GM18511 (cell line): ENCODE measurements at regions not wholly inside any gene's neighbourhood (a gene's known extent, or its start where the extent isn't known, plus 50 kb on each side); places are given as distances from the start of the nearest gene placed in this dataset.
A peak's percentile ranks its signal among the peaks of the same experiment; 100 is the strongest.
"Not testable (repeated sequence)": the region's sequence is repeated elsewhere in the genome, so short reads cannot be mapped to it uniquely, and the experiment has no call there.

Experiments
- ATAC-seq: cut with Tn5 transposase; IDR thresholded peaks from one replicate; pipeline ENCODE4 v1.9.1; 2021; ENCODE audit warnings: mild to moderate bottlenecking, moderate library complexity; ENCODE audit not compliant: unreplicated experiment

DNA sequence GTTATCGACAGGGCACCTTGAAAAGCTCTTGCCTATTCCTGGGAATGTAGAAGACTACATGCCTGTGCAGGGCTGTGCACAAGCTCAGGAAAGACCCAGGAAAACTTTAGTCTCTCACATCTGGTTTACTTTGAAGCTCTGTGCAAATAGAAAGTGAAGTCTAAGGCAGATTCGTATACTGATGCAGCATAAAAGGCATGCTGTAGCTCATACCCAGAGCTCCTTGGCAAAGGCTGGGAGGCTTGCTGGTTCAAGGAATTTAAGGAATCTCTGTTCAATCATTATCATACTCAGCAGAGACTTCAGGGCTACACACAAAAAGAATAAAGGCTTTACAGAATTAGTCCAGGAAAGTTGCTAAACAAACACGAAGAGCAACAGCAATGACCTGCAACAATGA is 192.0 kb downstream of the OTUD1 start:
- ATAC-seq = no peak

DNA sequence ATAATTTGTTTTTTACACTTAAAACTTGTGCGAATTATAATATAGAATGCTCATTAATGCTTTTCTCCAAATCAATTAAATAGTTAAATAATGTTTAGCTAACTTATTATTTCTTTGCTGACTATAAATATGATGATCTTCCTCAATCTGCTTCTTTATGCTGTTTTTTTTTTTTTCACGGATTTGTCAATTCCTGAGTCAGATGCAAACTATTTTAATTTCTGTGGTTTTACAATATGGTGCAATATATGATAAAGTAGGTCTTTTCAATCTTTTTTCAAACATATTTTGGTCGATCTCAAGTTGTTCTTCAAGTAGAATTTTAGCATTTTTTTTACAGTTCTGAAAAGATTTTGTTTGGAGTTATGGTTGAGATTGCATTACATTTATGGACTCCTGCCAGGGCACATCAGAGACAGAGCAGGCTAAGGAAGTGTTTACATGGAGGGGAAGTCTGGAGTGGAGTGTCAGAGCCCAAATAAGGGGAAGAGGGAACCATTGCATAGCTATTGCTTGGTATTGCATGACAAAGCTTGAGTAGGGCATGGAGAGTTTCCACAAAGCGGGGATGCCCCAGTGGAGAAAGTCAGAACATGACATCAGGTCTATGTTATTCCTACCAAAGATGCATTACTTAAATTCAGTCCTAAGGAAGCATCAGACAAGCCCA is 204.4 kb downstream of the OTUD1 start:
- ATAC-seq = no peak

DNA sequence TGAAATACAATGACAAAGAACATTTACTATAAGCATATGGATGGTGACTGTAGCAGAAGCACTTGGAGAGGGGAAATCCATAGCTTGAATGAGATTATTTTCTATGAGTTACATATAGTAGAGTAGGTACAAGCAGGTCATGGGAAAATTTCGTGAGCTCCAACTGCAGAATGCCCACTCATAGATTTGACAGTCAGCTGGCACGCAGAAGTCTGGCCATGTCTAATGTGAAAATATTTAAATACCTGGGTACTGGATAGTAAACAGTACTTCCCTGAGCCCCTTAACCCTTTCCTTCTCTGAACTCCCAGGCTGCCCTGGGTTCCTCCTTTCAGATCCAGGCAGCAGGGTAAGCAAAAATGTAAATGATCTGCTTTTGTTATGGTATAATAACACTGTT is 209.7 kb downstream of the OTUD1 start:
- no peak for ATAC-seq

DNA sequence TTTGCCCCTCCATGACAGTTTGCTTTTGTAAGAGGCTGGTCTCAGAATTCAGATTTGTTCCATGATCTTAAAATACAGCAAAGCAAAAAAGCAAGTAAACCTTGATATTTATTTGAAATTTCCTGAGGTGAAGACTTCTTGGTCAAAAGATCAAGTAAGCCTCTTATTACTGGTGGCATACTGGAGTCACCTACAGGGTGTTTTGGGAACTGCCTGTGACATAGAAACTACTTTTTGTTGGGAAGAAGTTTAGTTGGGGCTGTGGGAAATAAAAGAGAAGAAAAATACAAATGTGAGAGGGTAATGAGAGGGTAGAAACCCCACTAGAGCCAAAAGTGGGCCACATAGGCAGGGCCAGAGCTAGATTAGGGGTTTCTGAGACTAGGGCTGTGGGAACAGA is 217.9 kb downstream of the OTUD1 start:
- ATAC-seq = no peak

DNA sequence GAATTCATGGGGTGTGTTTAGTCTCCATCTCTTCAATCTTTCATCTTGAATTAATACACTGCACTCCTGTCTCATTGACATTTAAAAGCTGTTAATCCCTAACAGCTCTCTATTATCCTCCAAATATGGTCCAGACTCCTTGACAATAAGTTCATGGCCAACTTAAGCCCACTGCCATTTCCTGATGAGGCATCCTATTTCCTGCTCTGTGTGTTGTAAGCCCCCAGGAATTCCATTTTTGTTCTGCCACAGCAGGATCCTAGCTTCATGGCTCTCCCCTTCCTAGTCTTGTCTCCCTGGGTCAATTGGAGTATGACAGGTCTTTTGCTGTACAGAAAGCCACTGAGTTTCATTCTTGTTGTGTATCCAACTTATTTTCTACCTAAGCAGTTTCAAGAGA is 218.8 kb downstream of the OTUD1 start:
- ATAC-seq = no peak

DNA sequence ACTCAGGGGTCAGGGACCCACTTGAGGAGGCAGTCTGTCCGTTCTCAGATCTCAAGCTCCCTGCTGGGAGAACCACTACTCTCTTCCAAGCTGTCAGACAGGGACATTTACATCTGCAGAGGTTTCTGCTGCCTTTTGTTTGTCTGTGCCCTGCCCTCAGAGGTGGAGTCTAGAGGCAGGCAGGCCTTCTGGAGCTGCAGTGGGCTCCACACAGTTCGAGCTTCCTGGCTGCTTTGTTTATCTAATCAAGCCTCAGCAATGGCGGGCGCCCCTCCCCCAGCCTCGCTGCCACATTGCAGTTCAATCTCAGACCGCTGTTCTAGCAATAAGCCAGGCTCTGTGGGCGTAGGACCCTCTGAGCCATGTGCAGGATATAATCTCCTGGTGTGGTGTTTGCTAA is 233.0 kb downstream of the OTUD1 start:
- not testable (repeated sequence) for ATAC-seq

DNA sequence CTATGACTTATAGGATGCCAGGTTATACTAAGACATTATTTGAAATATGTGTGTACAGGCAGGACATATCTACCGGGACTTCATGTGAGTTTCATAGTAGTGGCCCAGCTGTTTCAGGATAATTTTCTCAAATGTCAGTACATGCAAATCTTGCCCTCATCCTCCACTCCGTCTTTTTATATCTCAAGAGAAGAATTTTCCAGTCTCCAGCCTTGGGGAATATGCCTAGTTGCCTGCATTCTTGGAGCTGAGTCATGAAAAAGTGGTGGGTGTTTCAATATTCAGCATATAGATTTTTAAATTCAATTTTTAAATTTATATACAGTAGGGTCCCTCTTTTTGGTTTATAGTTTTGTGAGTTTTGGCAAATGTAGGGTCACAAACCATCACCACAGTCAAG is 236.7 kb downstream of the OTUD1 start:
- no peak for ATAC-seq

DNA sequence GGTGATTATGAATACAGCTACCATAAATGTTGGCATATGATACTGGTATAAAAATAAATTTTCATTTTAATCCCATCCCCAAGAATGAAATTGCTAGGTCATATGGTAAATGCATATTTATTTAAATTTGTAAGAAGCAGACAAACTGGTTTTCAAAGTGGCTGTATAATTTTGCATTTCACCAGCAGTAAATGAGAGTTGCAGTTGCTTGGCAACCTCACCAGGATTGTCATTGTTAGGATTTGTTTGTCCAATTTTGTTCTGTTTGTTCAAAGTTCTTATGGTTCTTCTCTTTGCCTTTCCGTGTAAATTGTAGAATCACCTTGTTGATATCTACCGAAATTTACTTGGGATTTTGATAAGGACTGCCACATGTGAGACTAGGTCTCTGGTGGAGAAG is 237.4 kb downstream of the OTUD1 start:
- ATAC-seq = no peak

DNA sequence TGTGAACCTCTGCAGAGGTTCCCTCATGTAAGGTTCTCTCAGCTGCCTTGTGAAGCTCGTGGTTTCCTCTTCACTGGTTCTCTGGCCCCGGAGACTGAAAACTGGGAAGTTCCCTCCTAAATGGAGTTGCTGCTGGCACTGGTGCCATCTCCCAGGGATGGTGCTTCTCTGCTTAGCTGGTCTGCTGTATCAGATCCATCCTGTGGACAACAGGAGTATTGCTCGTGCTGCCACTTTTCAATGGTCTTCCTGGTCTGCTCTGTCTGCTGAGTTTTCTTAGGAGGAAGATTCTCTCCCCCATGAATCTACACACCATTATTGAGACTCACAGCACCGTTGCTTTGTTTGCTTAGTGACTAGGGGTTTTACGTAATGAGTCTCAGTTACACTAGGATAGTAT is 247.8 kb downstream of the OTUD1 start:
- no peak for ATAC-seq

DNA sequence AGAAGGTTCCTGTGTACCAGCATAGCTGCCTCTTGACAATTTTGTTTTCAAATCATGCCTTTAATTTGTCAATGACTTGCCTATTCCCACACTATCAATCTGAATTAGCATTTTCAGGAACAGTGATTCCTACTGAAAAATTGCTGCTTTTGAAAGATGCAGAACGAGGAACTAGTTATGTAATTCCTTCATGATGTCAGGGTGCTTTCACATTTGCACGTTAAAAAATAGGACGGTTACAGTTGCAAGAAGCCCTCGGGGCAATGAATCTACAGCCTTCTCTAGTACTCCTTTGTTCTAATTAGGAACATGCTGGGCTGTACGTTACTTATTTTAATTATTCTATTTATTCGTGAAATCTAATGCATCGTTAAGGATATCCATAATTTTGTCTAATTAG is 253.9 kb downstream of the OTUD1 start:
- ATAC-seq = no peak

DNA sequence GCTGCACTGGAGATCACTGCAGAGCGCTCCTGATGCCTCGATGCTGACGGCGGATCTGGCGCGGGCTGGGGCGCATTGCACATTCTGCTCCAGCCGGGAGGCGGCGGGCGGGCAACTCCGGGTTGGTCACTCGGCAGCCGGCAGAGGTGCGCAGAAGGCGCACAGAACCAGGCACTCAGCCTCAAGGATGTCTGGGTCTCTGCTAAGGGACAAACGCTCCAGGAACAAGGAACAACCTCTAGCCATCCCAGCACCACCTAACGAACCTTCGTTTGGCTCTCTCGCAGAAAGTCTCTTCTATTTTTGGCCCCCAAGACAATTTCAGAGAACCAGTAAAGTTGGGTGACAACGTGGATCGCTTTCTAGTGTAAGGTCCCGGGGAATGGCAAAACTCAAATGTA is 254.6 kb downstream of the OTUD1 start:
- no peak for ATAC-seq

DNA sequence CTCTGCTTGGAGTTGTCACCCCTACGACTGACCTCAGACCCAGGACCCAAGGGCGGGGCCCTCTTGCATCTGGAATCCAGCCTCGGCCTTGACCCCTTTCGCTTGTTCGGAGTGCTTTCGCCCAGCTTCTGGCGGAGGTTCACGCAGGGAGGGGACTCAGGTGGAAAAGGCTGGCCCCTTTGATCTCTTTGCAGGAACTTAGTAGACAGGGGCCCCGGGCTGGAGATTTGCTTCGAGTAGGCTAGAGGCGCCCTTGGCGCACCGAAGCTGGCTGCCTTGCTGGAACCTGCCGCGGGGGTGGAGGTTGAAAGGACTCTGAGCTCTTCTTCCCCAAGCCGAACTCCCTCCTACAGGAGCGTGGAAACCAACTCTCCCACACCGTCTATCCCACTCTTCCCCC is 255.1 kb downstream of the OTUD1 start:
- no peak for ATAC-seq

DNA sequence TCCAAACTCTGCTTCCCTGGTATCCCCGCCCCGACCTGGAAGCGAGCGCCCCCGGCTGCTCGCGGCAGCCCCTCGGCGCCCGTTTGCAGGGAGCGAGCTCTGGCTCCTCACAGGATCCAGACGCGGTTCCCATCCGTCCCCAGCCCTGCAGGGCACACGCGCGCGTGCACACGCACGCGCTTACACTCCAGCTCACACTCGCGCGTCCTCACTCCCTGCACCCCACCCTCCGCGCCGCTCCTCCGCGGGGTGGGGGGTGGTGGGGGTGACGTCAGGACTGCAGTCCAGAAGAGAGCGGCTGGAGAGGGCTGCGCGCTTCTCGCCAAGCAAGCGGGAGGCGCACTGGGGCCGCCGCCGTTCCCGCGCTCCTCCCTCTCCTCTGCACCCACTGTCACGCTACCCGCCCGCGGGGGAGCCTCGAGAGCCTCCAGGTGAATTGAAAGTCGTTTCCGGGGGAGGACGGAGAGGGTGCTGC is 255.6 kb downstream of the OTUD1 start:
- no peak for ATAC-seq

DNA sequence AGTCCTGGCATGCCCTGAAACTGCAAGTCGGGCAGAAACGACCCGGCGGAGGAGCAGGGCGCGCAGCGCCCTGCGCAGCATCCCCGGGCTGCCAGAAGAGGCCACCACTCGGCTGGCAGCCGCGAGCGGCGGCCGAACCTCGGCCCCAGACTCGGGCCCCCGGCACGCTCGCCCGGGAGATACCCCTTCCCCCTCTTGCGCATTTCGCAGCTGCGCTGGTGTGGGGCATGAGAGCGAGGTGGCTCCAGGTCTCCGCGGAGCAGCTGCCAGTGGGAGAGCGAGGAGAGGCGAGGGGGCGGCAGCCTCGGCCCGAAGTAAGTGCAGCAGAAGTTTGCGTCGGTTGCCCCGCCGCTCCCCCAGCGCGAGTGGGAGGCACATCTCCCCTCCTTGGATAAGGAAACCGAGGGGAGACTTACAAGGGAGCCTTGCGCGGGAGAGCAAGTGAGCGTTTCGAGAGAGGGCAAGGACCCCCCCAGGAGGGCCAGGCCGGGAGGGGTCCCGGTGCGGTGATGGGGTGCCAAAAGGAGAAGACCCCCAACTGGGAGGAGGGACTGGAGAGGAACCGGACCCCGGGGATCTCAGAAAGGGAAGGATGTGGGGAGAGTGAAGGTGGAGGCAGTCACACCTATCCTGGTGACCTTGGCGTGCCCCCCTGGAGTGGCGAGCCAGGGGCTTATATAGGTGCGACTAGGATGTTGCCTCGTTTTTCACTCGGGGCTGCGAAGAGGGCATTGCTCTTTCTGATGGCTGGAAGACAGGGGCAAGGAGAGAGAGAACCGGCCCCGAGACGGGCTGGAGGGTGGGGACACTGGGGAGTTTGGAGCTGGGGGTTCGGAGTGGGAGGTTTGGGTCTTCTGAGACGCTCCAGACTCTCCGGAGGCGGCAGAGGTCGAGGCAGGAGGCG is 256.3 kb downstream of the OTUD1 start:
- no peak for ATAC-seq

DNA sequence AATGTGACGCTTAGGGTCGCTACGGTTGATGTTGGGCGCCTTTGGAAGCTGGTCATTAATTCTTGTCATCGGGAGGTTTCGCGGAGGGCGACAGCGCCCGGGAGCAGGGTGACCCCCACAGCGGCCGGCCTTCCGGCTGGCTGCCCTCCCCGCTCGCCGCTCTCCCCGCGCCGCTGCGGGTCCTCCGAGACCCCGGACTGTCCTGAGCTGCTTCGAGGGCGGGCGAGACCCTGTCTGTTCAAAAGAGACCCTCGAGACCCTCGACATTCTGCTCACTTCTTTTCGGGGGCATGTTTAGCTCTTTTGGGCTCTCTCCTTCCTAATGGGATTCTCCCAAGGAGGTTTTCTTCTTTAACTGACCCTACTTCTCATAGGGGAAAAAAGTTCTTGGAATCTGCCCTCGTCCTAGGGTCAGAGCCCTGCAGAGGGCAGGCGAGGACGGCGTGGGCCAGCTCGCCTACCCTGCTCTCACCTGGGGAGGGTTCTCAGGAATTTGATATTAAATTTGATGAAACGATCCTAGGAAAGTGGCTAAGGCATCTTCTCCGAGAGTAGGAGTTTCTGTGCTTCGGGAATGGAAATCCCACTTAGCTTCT is 257.0 kb downstream of the OTUD1 start:
- ATAC-seq = no peak

DNA sequence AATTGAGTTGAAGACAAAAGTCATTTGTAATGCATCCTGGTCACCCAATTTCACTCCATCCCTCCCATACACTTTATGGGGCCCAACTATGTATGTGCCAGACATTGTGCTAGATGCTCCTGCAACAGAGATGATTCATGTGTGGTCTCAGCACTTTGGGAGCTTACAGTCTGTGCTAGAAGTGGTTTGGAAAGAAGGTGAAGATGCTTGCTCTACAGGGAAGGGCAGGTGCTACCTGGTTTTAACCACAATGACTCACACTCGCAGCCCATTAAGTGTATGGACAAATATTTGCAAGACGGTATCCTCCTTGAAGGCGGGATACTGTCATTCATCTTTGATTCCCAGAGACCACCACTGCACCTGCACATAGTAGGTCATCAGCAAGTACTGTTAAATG is 257.6 kb downstream of the OTUD1 start:
- ATAC-seq = no peak

DNA sequence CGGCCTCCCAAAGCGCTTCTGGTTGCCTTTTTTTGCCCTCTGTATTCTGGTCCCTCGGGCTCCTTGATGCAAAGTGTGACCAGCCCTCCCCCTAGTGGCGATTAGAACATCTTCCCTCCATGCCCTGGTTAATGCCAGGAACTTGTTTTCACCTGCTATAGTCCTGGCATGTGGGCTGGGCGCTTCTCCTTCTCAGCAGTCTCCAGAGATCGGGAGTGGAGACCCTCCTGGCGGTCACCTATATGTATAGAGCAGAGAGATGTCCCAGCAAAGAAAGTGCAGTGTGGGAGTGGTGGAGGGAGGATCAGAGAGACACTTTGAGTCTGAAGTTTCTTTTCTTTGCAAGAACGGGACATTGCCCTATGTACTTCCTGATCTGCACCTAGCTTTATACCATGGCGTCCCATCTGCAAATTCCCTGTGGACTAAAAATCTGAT is 264.1 kb downstream of the OTUD1 start:
- peak; percentile 98 for ATAC-seq

DNA sequence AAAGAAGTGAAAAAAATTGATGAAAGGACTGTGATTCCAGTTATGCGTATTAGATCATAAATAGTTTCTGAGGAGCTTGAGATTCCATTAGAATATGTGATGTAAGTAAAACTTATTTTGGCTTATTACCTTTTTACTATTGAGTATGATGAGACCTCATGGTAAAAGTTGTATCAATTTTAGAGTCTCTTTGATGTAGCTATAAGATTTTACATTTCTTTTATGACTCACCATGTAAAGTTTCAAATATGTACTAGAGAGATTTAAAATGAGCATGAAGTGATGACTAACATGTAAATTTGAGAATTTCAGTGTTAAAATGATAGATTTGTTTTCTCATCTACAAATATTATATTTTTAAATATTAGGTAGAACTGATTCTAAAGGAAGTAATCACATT is 276.5 kb downstream of the OTUD1 start:
- ATAC-seq = no peak

DNA sequence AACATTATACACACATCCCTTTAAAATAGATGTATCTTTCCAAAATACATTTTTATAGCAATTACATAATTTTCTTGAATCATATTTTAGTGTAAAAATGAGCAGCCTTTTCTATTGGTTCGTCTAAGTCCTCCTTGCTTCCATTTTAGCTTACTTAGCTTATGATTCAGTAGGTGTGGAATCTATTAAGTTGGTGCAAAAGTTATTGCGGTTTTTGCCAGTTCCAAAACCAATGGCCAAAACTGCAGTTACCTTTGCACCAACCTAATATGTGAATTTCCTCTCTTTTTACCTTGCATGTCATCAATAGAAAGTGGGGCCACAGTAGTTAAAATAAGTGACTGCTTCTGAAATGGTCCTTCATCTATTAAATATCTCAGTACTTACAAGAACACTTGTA is 279.0 kb downstream of the OTUD1 start:
- ATAC-seq = no peak

DNA sequence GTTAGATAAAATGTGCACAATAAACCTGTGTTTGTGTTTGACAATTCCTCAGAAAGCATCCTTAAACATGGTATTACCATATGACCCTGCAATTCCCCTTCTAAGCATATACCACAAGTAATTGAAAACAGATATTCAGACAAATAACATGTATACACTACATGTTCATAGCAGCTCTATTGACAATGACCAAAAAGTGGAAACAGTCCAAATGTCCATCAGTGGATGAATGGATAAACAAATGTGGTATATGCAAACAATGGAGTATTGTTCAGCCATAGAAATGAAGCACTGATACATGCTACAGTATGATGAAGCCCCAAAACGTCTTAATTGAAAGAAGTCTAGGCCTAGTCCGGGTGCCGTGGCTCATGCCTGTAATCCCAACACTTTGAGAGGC is 280.1 kb downstream of the OTUD1 start:
- no peak for ATAC-seq

DNA sequence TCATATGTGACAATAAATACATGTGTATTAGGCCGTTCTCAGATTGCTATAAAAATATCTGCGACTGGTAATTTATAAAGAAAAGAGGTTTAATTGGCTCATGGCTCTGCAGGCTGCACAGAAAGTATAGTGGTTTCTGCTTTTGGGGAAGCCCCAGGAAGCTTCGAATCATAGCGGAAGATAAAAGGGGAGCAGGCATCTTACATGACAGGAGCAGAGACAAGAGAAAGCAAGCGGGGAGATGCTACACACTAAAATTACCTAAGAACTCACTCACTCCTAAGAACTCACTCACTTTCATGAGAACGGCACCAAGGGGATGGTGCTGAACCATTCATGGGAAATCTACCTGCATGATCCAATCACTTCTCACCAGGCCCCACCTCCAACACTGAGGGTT is 284.9 kb downstream of the OTUD1 start:
- ATAC-seq = no peak

DNA sequence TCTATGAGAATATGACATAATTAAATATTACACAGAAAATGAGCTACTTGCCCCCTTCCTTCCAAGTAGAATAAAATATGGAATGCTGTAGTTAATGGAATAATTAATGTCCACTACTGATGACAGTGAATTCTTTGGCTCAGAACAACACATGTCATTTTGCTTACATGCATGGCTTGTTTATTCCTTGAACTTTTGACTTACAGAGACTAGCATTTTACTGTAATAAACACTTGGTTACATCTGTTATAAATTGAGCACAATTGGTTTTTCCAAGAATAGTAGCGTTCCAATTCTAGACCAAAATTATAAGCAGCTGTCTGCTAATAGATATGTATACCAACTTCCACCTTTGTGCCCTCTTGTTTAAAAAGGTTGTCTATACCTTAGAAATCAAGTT is 286.7 kb downstream of the OTUD1 start:
- ATAC-seq = no peak
